Peyer's patch (tissue), 4 donors: ENCODE measurements at regions not wholly inside any gene's neighbourhood (a gene's known extent, or its start where the extent isn't known, plus 50 kb on each side); places are given as distances from the start of the nearest gene placed in this dataset.

Experiments used
- CTCF ChIP-seq, 6 experiments: fragments of 450-650 bp in 4 of 6; fragments of 200-600 bp in 2 of 6; sonication (generic) in 1 of 6; IDR thresholded peaks; one replicate each; pipeline ENCODE4 v1.5.1; 2017 to 2019; ENCODE audit warnings: antibody characterized with exemption in 6 of 6, mild to moderate bottlenecking in 3 of 6, moderate library complexity in 1 of 6
- POLR2A ChIP-seq, 2 donors: fragments of 450-650 bp; IDR thresholded peaks; one replicate each; pipeline ENCODE4 v1.5.1; 2017; ENCODE audit warnings: antibody characterized with exemption in 2 of 2, mild to moderate bottlenecking in 2 of 2, moderate library complexity in 2 of 2

GRCh38 chr1:112285316-112285715, 110.7 kb upstream of the CTTNBP2NL start:
- TF ChIP-seq CTCF (IDR thresholded peaks at IDR 0.05) (no peak), POLR2A (IDR thresholded peaks at IDR 0.05) (no peak)
